GM13976 (cell line): ENCODE measurements at regions not wholly inside any gene's neighbourhood (a gene's known extent, or its start where the extent isn't known, plus 50 kb on each side); places are given as distances from the start of the nearest gene placed in this dataset.
"Not testable (repeated sequence)": the region's sequence is repeated elsewhere in the genome, so short reads cannot be mapped to it uniquely, and the experiment has no call there.

Experiments
- DNase-seq: peaks from one replicate; pipeline ENCODE4 v3.0.0; 2012; ENCODE audit warnings: low spot score
- CTCF ChIP-seq: IDR thresholded peaks from 2 replicates; pipeline ENCODE4 v1.5.1; 2012; ENCODE audit warnings: borderline replicate concordance, mild to moderate bottlenecking; ENCODE audit not compliant: insufficient read depth; ENCODE audit errors: extremely low read depth, missing control alignments, control extremely low read depth
- in situ Hi-C: fragments of 300-500 bp; cut with MboI; formaldehyde crosslinking; loops from one replicate; pipeline ENCODE4 v1.12.0; 2022; ENCODE audit warnings: low sequenced_read_pairs, mixed read lengths, inconsistent platforms; ENCODE audit not compliant: unreplicated experiment

GRCh38 chr2:182548031-182548950 is 121.5 kb upstream of the PDE1A start:
- in situ Hi-C loops = no loop called here
- no peak for DNase-seq
- no peak for TF ChIP-seq CTCF

- in situ Hi-C loops = no loop called here
- no peak for DNase-seq
- no peak for TF ChIP-seq CTCF
These were observed 123.4 kb upstream of the PDE1A start for GRCh38 chr2:182550234-182550633.

- in situ Hi-C loops, DNase-seq: not testable (repeated sequence)
These were observed 125.4 kb upstream of the PDE1A start for GRCh38 chr2:182552232-182552631.

GRCh38 chr2:182552785-182553184 is 125.9 kb upstream of the PDE1A start:
- DNase-seq, in situ Hi-C loops: not testable (repeated sequence)

- TF ChIP-seq CTCF = no peak
- DNase-seq = peak; percentile 65
- in situ Hi-C loops = no loop called here
These were observed 126.6 kb upstream of the PDE1A start for GRCh38 chr2:182553483-182553882.

- DNase-seq = no peak
- no peak for TF ChIP-seq CTCF
- in situ Hi-C loops = no loop called here
These were observed 128.1 kb upstream of the PDE1A start for GRCh38 chr2:182554950-182555349.

GRCh38 chr2:182558564-182558963 is 131.7 kb upstream of the PDE1A start:
- no peak for DNase-seq
- in situ Hi-C loops = no loop called here
- no peak for TF ChIP-seq CTCF
